AG20443 (cell line): ENCODE measurements at regions not wholly inside any gene's neighbourhood (a gene's known extent, or its start where the extent isn't known, plus 50 kb on each side); places are given as distances from the start of the nearest gene placed in this dataset.
A peak's percentile ranks its signal among the peaks of the same experiment; 100 is the strongest.

Source experiments
- DNase-seq: peaks from one replicate; pipeline ENCODE4 v3.0.0; 2012; ENCODE audit warnings: low spot score, mixed read lengths

DNA sequence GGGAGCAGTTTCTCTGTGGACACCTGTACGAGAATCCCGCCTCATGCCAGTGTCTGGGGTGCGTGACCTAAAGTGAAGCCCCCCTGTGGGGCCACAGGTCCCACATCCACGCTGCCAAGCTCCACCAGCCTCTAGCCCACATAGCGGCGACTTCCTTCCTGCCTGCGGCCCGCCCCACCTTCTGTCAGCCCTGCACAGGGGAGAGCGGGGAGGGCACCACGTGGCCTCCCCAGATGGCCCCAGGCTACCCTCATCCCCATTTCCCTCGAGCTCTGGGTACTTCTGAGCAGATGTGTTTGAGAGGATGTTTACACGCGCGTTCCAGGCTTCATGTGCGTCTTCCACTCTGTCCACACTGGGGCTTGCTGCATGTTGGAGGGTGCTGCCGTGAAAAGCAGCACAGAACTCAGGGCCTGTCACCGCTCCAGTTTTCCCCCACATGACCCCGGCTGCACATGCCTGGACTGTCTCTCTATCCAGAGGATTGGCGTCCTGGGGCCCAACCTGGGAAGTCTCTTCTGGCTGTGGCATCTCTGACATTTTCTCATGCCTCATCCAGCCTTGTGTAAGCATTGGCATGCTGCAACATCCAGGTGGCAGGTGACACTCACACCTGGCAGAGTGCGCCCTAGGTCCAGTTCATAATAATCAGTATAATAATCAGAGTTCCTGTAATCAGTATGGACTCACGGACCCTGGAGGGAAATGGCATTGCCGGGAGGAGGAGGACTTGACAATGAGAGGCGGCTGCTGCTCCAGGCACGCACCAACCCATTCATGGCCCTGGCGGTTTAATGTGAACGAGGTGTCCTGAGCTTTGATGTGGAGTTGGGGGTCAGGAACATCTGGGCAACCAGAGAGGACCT lies 146.3 kb upstream of the TWIST2 start:
- DNase-seq: no peak

DNA sequence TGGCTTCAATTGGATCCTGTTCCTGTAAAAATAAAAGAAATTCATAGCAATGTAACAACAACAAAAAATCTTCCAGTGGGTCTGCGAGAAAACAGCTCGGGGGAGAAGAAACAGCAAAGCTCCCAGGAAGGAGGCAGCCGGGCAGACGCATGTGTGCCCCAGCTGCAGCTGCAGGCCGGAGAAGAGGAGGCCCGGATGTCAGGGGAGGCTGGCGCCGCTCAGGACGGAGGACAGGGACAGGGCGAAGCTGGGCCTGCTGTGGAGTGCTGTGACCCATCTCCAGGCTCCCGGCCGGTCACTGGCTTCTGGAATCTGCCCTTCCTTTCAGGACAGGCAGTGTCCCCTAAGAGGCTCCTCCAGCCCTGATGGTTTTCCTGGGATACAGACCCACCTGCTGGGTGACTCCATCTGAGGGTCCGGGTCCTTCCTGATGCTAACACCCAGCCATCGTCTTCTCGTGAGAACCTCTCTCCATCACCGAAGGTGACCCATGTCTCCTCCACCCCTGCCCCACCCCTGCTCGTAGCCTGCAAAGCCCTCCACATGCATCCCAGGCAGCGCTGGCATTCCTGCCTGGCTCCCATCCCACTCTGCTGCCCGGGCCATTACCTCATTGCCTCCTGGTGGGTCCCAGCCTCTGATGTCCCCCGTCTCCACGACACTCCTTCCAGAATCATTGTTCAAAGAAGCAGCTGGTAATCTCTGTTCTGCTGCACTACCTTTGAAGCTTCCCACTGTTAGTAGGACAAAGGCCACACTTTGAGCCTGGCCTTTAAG lies 145.4 kb upstream of the TWIST2 start:
- no peak for DNase-seq

GRCh38 chr2:238703053-238703415 lies 144.9 kb upstream of the TWIST2 start:
- no peak for DNase-seq

DNA sequence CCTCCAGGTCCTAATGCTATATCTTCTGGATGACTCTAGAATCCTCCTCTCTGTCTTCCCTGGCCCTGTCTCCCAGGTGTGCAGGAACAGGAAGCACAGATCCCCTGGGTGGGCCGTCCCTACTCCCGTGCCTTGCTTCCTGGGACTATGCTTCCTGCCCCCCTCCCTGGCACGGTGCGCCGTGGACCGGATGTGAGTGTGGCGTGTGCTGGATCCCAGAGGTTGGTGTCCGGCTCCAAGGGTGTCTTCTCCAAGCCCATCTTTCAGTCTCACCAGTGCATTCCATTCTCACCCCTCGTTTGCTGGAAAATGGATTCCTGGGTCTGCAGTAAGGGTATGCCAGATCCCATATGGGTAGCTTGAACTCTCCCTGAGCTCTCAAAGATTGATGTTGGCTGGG lies 144.4 kb upstream of the TWIST2 start:
- DNase-seq: no peak

- no peak for DNase-seq
Measured at GRCh38 chr2:238704471-238705225, 143.2 kb upstream of the TWIST2 start.

- DNase-seq: no peak
Measured at GRCh38 chr2:238706163-238706562, 141.7 kb upstream of the TWIST2 start.

- DNase-seq: no peak
Measured at GRCh38 chr2:238706673-238707072, 141.2 kb upstream of the TWIST2 start.

GRCh38 chr2:238709325-238710025 lies 138.4 kb upstream of the TWIST2 start:
- no peak for DNase-seq

DNA sequence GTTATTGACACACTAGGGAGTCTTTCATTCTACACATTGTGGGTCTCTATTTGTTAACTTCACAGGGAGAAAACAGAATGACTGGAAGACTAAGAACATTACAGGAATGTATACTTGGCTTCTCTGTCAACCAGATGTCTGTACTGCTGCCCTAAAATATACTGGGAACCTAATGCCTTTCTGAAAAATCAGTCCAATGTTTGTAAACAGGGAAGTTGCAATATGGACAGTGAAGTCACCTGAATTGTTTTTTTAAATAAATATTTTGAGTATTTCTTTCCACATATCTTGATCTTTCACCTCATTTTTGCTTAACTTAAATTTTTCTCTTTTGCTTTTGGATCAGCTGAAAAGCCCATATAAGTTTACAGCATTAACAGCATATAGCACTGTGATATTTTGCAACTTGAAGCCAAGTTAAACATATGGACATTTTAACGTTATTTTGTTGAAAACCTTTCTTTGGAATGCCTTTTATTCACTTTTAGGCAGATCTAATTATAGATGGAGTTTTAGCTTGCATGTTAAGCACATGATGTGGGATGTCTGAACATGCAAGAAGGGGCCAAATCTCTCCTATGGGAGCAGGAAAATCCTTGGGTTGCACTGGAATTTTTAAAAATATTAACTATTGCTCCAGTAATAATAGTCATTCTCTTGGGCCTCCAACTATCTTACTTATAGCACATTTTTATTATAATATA lies 137.7 kb upstream of the TWIST2 start:
- no peak for DNase-seq

DNA sequence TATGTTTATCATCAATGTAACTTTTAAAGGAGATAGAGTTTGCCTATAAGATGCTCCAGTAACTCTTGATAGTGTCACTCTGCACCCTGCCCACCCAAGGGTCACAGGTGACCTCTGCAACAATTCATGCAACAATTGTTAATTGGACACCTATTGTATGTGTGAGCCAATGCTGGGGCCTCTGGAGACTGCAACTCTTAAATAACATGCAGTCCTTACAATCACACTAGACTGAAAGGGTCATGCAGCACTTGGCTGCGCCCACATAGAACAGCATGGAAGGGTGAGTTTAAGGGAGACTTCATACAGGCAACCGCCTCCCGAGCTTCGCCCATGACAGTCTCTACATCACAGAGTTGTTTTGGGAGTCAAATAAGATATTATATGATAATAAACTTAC lies 137.1 kb upstream of the TWIST2 start:
- no peak for DNase-seq

GRCh38 chr2:238711346-238711745 lies 136.5 kb upstream of the TWIST2 start:
- DNase-seq: no peak

DNA sequence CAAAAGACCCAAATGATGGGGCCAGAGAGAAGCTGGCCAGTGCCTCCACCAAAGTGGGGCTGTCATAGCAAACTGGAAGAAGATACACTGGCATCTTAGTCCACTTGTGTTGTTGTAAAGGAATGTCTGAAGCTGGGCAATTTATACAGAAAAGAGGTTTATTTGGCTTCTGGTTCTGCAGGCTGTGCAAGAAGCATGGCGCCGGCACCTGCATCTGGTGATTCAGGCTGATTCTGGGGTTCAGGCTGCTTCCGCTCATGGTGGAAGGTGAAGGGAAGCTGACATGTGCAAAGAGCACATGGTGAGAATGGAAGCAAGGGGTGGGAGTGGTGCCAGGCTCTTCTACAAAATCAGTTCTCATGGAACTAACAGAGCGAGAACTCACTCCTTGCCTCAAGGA lies 135.9 kb upstream of the TWIST2 start:
- DNase-seq: no peak

GRCh38 chr2:238713198-238713826 lies 134.6 kb upstream of the TWIST2 start:
- no peak for DNase-seq

DNA sequence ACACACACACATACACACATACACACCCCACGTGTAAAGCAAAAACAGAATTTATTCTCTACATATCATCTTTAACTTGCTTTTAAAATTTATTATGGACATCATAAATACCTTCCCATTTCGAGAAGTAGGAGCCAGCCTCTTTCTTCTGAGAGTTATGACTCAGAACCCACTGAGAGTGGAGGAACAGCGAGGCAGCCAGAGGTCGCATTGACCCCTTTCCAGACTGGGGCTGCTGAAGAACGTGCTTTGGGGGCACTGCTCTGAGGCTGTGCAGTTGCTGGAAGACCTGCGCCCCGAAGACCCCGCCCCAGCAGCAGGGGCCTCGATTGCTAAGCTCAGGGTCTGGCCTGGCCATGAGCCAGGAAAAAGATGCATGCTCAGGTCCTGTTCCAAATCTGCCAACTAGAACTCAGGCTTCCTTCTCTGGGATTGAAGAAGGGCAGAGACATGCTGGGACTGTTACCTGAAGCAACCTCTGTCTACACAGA lies 133.8 kb upstream of the TWIST2 start:
- DNase-seq: peak; percentile 62

GRCh38 chr2:238716171-238716570 lies 131.7 kb upstream of the TWIST2 start:
- DNase-seq: no peak

GRCh38 chr2:238716585-238716984 lies 131.3 kb upstream of the TWIST2 start:
- no peak for DNase-seq

DNA sequence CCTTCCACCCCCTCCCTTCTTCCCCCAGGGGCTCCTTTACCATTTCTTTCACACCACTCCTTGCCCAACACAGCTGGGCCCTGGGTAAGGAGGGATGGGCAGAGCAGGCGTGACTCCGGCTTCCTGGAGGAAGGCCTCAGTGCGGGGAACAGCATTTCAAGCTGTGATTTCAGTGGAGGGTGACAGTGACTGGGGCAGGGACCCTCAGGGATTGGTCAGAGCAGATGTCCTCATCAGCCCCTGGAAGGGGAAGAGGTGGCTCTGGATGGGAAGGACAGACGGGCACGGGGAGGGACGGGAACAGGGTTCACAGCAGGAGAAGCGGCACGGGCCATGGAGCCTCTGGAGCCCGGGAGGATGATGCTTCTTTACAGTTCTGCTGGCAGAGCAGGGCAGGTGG lies 130.8 kb upstream of the TWIST2 start:
- DNase-seq: no peak

GRCh38 chr2:238719641-238720040 lies 128.2 kb upstream of the TWIST2 start:
- DNase-seq: no peak

DNA sequence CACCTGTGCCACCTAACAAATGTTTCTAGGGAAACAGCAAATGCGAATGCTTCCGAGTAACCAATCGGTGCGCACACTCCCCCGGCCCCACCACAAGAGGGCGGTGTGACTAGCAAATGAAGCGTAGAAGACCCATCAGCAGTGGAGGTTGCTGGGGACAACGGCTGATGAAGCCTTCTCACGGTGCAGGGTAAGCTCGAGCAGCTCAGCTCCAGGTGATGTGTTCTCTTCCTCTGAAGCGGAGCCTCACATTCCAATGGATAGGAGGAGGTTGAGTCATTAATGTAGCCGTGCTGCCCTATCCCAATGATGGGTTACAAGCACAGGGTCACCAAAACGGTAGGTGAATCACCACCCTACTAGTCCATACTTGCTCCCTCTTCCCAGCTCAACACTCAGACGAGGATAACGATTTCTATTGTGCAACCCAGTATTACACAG lies 127.6 kb upstream of the TWIST2 start:
- peak; percentile 57 for DNase-seq

GRCh38 chr2:238722181-238722580 lies 125.7 kb upstream of the TWIST2 start:
- DNase-seq: no peak

- DNase-seq: no peak
Measured at GRCh38 chr2:238722883-238723282, 125.0 kb upstream of the TWIST2 start.
